PC-9 (cell line): ENCODE measurements at regions not wholly inside any gene's neighbourhood (a gene's known extent, or its start where the extent isn't known, plus 50 kb on each side); places are given as distances from the start of the nearest gene placed in this dataset.

ENCODE experiments used
- BruUV-seq: library from RNA; stranded (reverse); fragments of 400-500 nt; replicated peaks from 2 replicates; lab custom pipeline; 2021; lab: Mats Ljungman, UMichigan
- CTCF ChIA-PET: fragments of 300-600 bp; sonication (Branson Sonifier 250); formaldehyde crosslinking; loops from one replicate; lab custom pipeline; 2022; ENCODE audit warnings: antibody characterized with exemption; lab: Charles Lee
- POLR2A ChIA-PET: fragments of 300-600 bp; sonication (Branson Sonifier 250); formaldehyde crosslinking; loops from one replicate; lab custom pipeline; 2022; ENCODE audit warnings: antibody characterized with exemption; ENCODE audit not compliant: unreplicated experiment; lab: Charles Lee
- DNase-seq, 2 experiments: peaks; one replicate each; pipeline versions ENCODE4 v3.0.0 to v3.0.0-alpha.2; 2015 to 2022; ENCODE audit warnings: mixed read lengths in 1 of 2
- H2AFZ ChIP-seq: fragments of 200-600 bp; sonication (generic); 2 replicates; pipeline ENCODE4 v1.8.1; 2017; ENCODE audit warnings: antibody characterized with exemption
- H3F3A ChIP-seq: fragments of 200-600 bp; sonication (generic); 2 replicates; pipeline ENCODE4 v1.8.1; 2017; ENCODE audit warnings: antibody characterized with exemption, mild to moderate bottlenecking, low read depth; ENCODE audit not compliant: insufficient read depth
- H3K27ac ChIP-seq: fragments of 200-600 bp; sonication (generic); 2 replicates; pipeline ENCODE4 v1.6.1; 2016; ENCODE audit warnings: mixed run types
- H3K27me3 ChIP-seq: fragments of 200-600 bp; sonication (generic); 2 replicates; pipeline ENCODE4 v1.6.1; 2016; ENCODE audit warnings: low read depth, mixed run types; ENCODE audit not compliant: insufficient read depth
- H3K36me3 ChIP-seq: fragments of 200-600 bp; sonication (generic); 2 replicates; pipeline ENCODE4 v1.6.1; 2016; ENCODE audit warnings: low read depth, mixed run types
- H3K4me1 ChIP-seq: fragments of 200-600 bp; sonication (generic); replicated peaks from 2 replicates; pipeline ENCODE4 v1.6.1; 2016; ENCODE audit warnings: mixed run types; ENCODE audit not compliant: insufficient read depth
- H3K4me2 ChIP-seq: fragments of 200-600 bp; sonication (generic); 2 replicates; pipeline ENCODE4 v1.6.1; 2017; ENCODE audit warnings: mixed run types
- H3K4me3 ChIP-seq: fragments of 200-600 bp; sonication (generic); 2 replicates; pipeline ENCODE4 v1.6.1; 2016; ENCODE audit warnings: mixed run types
- H3K79me2 ChIP-seq: fragments of 200-600 bp; sonication (generic); 2 replicates; pipeline ENCODE4 v1.6.1; 2017; ENCODE audit warnings: low read depth, mixed run types
- H3K9me2 ChIP-seq: fragments of 200-600 bp; sonication (generic); 2 replicates; pipeline ENCODE4 v1.8.1; 2017; ENCODE audit warnings: mild to moderate bottlenecking; ENCODE audit not compliant: insufficient read depth
- H3K9me3 ChIP-seq: fragments of 200-600 bp; sonication (generic); 2 replicates; pipeline ENCODE4 v1.8.1; 2016; ENCODE audit warnings: low read depth; ENCODE audit not compliant: insufficient read depth
- H4K20me1 ChIP-seq: fragments of 200-600 bp; sonication (generic); 2 replicates; pipeline ENCODE4 v1.8.1; 2017; ENCODE audit not compliant: insufficient read depth
- CTCF ChIP-seq: fragments of 200-600 bp; sonication (generic); conservative IDR thresholded peaks from 2 replicates; pipeline ENCODE4 v1.6.1; 2017; ENCODE audit warnings: mixed run types, antibody characterized with exemption, mild to moderate bottlenecking, moderate library complexity
- EZH2 ChIP-seq: fragments of 200-600 bp; sonication (generic); IDR thresholded peaks from 2 replicates; pipeline ENCODE4 v1.8.0; 2017; ENCODE audit warnings: antibody characterized with exemption, low read depth
- intact Hi-C: fragments of 100-400 bp; cut with micrococcal nuclease; formaldehyde crosslinking; loops from one replicate; pipeline ENCODE4 v1.10.0; 2022; ENCODE audit not compliant: unreplicated experiment

GRCh38 chr3:67831262-67831661 is 176.8 kb upstream of the SUCLG2 start:
- H3K4me2 ChIP-seq: no peak overlapping the region
- CTCF ChIA-PET: no interaction called here

GRCh38 chr3:67828486-67829010 is 174.1 kb upstream of the SUCLG2 start:
- no peaks in the 10 kb centered on the region for H3K9me3 ChIP-seq
- H3K4me3 ChIP-seq: no peak overlapping the region
- H3K36me3 ChIP-seq: no peaks in the 10 kb centered on the region
- no peaks in the 10 kb centered on the region for H4K20me1 ChIP-seq
- H3K4me1 ChIP-seq: no peaks in the 10 kb centered on the region
- TF ChIP-seq CTCF: no peak
- no peak for TF ChIP-seq EZH2
- no peaks in the 10 kb centered on the region for H3K9me2 ChIP-seq
- no peak overlapping the region for H3K27ac ChIP-seq
- H3F3A ChIP-seq: no peaks in the 10 kb centered on the region
- no peak for DNase-seq
- H3K27me3 ChIP-seq: no peaks in the 10 kb centered on the region
- H3K79me2 ChIP-seq: no peaks in the 10 kb centered on the region
- intact Hi-C loops: no loop called here
- POLR2A ChIA-PET: no interaction called here
- no peak overlapping the region for H2AFZ ChIP-seq
- BruUV-seq: no TSS peak
- CTCF ChIA-PET: no interaction called here
- H3K4me2 ChIP-seq: no peak overlapping the region

More at GRCh38 chr3:67831262-67831661, 176.8 kb upstream of the SUCLG2 start:
- no TSS peak for BruUV-seq
- no peak for DNase-seq
- H3K4me3 ChIP-seq: no peak overlapping the region
- no peaks in the 10 kb centered on the region for H3K27me3 ChIP-seq
- H4K20me1 ChIP-seq: no peaks in the 10 kb centered on the region
- H2AFZ ChIP-seq: no peak overlapping the region
- H3F3A ChIP-seq: no peaks in the 10 kb centered on the region
- no peak overlapping the region for H3K27ac ChIP-seq
- no peaks in the 10 kb centered on the region for H3K79me2 ChIP-seq
- POLR2A ChIA-PET: no interaction called here
- no peaks in the 10 kb centered on the region for H3K9me2 ChIP-seq
- intact Hi-C loops: no loop called here
- no peaks in the 10 kb centered on the region for H3K9me3 ChIP-seq
- no peak for TF ChIP-seq CTCF
- no peak for TF ChIP-seq EZH2
- no peaks in the 10 kb centered on the region for H3K36me3 ChIP-seq
- no peaks in the 10 kb centered on the region for H3K4me1 ChIP-seq

- Histone ChIP-seq H3K79me2 (no peaks in the 10 kb centered on the region), H3K9me2 (no peaks in the 10 kb centered on the region), H3K27me3 (no peaks in the 10 kb centered on the region), H4K20me1 (no peaks in the 10 kb centered on the region), H3K36me3 (no peaks in the 10 kb centered on the region), H3F3A (no peaks in the 10 kb centered on the region), H3K4me2 (no peak overlapping the region), H3K27ac (no peak overlapping the region), H3K4me3 (no peak overlapping the region), H3K4me1 (no peaks in the 10 kb centered on the region), H3K9me3 (no peaks in the 10 kb centered on the region), H2AFZ (no peak overlapping the region)
- intact Hi-C loops: no loop called here
- DNase-seq: no peak
- POLR2A ChIA-PET: no interaction called here
- TF ChIP-seq EZH2: no peak
- TF ChIP-seq CTCF: no peak
- no TSS peak for BruUV-seq
- CTCF ChIA-PET: no interaction called here
Measured at GRCh38 chr3:67821135-67821534, 166.7 kb upstream of the SUCLG2 start.
